RPMI7951 (cell line): ENCODE measurements at regions not wholly inside any gene's neighbourhood (a gene's known extent, or its start where the extent isn't known, plus 50 kb on each side); places are given as distances from the start of the nearest gene placed in this dataset.
A peak's percentile ranks its signal among the peaks of the same experiment; 100 is the strongest.
"Not testable (repeated sequence)": the region's sequence is repeated elsewhere in the genome, so short reads cannot be mapped to it uniquely, and the experiment has no call there.

Experiments
- DNase-seq: peaks from one replicate; pipeline ENCODE4 v3.0.0-alpha.2; 2012; ENCODE audit warnings: low read depth

GRCh38 chr7:53238021-53238605 lies 202.7 kb downstream of the POM121L12 start:
- no peak for DNase-seq

DNA sequence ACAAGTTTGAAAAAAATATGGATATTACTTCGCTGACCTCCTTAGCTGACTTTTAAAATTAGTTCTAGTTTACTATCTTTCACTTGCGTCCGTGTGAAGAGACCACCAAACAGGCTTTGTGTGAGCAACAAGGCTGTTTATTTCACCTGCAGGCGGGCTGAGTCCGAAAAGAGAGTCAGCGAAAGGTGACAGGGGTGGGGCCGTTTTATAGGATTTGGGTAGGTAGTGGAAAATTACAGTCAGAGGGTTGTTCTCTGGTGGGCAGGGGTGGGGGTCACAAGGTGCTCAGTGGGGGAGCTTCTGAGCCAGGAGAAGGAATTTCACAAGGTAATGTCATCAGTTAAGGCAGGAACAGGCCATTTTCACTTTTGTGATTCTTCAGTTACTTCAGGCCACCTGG lies 203.7 kb downstream of the POM121L12 start:
- DNase-seq, result not testable (repeated sequence)

- no peak for DNase-seq
Observed at GRCh38 chr7:53245721-53246120, 210.3 kb downstream of the POM121L12 start.

DNA sequence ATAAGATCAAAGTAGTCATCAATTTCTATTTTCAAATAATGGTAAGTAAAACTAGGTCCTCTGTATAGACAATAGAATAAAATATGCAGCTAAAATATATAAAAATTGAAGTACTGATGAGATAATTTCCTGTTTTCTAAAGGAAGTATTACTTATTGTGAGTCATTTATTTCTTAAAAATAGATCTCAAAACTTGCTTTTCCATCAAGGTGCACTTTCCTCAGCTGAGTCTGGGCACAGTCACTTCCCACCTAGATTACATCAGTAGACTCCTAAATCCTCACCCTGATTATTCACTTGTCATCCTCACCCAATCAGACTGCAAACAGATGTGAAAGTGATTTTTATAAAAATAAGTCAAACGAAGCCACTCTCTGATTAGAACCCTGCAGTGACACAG lies 211.5 kb downstream of the POM121L12 start:
- no peak for DNase-seq

- no peak for DNase-seq
Observed at GRCh38 chr7:53252539-53252938, 217.1 kb downstream of the POM121L12 start.

DNA sequence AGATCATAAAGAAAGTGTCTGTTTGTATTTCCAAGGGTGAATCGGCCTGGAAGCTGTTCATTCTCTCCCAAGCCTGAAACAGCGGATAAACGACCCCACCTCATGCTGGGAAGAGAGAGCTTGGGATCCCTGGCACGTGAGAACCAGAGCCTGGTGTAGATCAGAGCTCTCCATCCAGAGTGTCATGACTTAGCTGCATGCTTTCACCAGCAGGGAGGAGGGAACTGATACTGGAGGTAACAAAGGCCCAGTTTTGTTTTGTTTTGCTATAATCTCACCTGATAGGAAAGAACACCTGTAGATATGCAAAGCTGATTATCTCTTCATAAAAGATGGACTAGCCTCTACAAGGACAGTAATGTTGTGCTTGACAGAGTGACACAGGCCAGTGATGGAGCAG lies 236.6 kb downstream of the POM121L12 start:
- no peak for DNase-seq

GRCh38 chr7:53281312-53281711 lies 245.9 kb downstream of the POM121L12 start:
- no peak for DNase-seq

- no peak for DNase-seq
Observed at GRCh38 chr7:53292341-53292740, 256.9 kb downstream of the POM121L12 start.

DNA sequence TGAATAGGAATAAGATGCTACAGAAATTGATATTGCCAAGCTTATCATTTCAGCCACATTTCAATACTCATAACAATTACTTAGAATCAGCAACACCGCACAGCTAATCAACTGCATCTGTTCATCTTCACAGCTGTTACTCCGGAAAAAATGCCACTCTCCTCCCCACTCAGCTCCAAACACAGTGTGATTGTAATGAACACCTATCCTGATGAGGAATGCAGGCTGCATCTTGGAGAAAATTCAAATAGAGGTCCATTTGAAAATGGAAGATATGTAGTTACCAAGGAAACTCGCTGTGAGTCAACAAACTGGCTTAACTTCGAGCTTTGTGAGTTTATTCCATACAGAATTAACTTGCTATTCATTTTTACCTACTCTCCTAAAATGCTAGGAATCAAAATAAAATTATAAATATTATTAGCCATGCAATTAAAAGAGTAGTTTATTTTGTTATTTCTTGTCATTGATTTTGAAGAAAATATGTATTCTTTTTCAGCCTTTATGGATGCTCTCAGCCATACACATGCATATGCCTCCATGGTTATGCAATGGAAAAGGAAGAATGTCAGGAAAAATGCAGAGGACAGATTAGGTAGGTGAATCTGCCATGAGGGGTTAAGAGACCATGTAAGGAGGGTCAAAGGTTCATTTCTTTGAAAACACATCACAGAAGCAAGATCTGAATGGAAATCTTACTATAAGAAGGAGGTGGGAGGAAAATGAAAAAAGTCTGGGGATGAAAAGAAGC lies 267.2 kb downstream of the POM121L12 start:
- no peak for DNase-seq

- no peak for DNase-seq
Observed at GRCh38 chr7:53303781-53304180, 268.3 kb downstream of the POM121L12 start.

GRCh38 chr7:53306846-53307245 lies 271.4 kb downstream of the POM121L12 start:
- no peak for DNase-seq

- DNase-seq, result no peak
Observed at GRCh38 chr7:53311205-53311604, 275.8 kb downstream of the POM121L12 start.

DNA sequence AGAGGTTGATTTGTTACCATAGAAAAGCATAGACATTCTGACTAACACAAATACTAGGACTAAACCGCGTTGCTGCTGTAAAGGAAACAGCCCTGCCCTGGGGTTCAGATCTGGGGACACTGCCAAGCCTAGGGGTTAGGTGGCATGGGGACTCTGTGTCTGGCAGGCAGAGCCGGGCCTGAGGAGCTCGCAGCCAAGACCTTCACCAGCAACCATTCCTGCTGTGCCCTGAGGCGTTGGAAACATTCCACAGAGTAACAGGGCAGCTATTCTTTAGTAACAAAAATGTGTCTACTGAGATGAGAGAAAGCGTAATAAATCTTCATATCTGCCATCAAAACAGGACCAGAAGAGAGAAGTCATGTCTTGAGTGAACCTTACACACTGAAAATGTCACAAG lies 280.5 kb downstream of the POM121L12 start:
- DNase-seq, result peak; percentile 76

DNA sequence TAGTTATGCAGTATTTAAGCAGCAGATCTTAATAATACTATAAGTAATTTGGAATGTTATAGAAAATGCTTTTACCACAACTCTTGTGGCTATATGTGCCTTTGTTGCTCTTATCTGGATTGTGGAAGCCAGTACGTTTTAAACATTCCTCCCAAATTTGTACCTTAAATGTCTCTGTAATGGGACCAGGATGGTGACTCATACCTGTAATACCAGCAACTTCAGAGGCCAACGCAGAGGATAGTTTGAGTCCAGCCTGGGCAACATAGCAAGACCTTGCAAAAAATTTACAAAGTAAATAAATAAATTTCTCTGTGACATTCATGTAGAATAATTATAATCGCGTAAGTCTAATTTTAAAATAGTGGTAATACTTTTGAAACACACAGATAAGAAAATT lies 283.1 kb downstream of the POM121L12 start:
- no peak for DNase-seq

DNA sequence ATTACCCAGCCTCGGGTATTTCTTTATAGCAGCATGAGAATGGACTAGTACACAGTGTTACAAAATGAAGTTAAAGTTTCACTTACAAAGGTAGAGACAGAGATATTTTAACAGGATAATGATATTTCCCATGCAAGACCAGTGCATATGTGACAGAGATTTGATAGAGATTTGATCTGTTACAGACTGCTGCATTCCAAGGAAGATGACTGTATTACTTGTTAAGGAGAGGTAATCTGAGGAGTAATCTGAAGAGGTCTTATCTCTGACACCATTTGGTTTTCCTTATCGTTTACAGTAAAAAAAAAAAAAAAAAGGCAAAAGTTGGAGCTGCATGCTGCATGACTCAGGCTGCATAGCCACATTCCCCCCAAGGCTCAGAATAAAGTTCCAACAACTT lies 289.6 kb downstream of the POM121L12 start:
- DNase-seq, result peak; percentile 60

- DNase-seq, result no peak
Observed at GRCh38 chr7:53326634-53327033, 291.2 kb downstream of the POM121L12 start.

GRCh38 chr7:53336105-53336668 lies 300.8 kb downstream of the POM121L12 start:
- DNase-seq, result no peak

GRCh38 chr7:53340220-53340619 lies 304.8 kb downstream of the POM121L12 start:
- DNase-seq, result no peak

DNA sequence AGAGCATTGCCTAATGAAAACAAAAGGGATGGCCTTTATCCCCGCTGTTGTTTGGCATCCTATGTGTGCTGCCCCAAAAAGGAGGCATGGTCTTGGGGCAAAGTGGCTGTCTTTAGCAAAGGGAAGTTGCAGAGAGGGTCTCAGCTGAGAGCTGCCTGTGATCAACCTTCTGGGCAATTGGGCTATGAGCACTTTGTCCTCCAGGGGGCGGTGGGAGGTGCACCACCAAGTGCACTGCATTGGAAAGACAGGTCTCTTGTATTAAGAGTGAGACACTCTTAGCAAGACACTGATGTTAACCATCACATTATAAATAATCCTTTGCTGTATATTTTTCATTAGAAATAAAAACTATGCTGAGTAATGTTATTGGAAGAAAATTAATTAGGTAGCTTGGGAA lies 314.8 kb downstream of the POM121L12 start:
- peak; percentile 10 for DNase-seq

- DNase-seq, result no peak
Observed at GRCh38 chr7:53351681-53352080, 316.2 kb downstream of the POM121L12 start.

DNA sequence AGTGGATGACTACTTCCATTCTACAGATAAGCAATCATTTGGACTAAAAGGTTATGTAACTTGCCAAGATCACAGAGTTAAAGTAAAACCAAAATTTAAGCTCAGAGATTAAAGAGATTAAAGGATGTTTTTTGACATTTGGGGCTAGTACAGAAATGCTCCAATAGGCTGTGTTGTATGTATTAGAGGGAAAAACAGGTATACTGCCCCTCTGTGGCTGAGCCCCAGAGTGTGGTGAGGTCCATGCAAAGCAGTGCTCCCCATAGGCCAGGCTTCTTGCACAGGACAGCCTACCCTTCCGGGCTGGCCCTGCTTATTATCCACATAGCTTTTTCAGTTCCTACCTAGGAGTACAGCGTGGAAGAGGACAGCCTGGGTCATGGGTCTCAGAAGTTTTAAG lies 322.8 kb downstream of the POM121L12 start:
- DNase-seq, result no peak

DNA sequence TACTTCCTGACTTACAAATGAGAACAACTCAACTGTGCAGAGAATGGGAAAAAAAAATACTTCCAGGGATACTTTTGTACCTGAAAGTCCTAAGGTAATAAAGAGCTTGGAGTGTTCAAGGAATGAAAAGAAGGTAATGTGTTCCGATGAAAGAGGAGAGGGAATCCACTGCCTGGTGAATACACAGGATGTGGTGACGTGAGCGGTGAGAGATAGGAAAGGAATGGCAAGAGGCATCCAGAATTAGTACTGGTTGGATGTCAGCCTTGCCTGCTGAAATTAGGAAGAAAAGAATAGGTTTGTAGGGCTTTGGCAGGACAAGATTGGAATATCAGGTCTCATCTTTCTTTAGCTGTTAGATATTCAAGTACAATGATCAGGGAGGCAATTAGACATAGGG lies 347.7 kb downstream of the POM121L12 start:
- DNase-seq, result peak; percentile 54

- not testable (repeated sequence) for DNase-seq
Observed at GRCh38 chr7:53385239-53385638, 349.8 kb downstream of the POM121L12 start.
